Heart right ventricle (tissue), 16 donors: ENCODE measurements at regions not wholly inside any gene's neighbourhood (a gene's known extent, or its start where the extent isn't known, plus 50 kb on each side); places are given as distances from the start of the nearest gene placed in this dataset.

ENCODE experiments used
- ATAC-seq, 8 donors: fragments of 200-7000 bp; cut with Tn5 transposase; one replicate each; pipeline ENCODE4 v1.9.1; 2020; ENCODE audit warnings: mild to moderate bottlenecking in 8 of 8, moderate library complexity in 8 of 8, moderate number of reproducible peaks in 1 of 8
- DNase-seq, 2 donors: peaks; one replicate each; pipeline ENCODE4 v3.0.0-alpha.2; 2020
- H3K27ac ChIP-seq, 10 donors: fragments of 200-600 bp; sonication (generic) in 2 of 10; one replicate each; pipeline versions ENCODE4 v1.5.0 to v1.8.0; 2020 to 2022; ENCODE audit warnings: mild to moderate bottlenecking in 3 of 10
- H3K27me3 ChIP-seq, 7 donors: fragments of 200-600 bp; one replicate each; pipeline ENCODE4 v1.8.0; 2021 to 2022; ENCODE audit warnings: mild to moderate bottlenecking in 2 of 7
- H3K36me3 ChIP-seq, 9 donors: fragments of 200-600 bp; sonication (generic) in 1 of 9; one replicate each; pipeline versions ENCODE4 v1.5.0 to v1.8.0; 2020 to 2022; ENCODE audit warnings: mild to moderate bottlenecking in 2 of 9
- H3K4me1 ChIP-seq, 9 donors: fragments of 200-600 bp; sonication (generic) in 1 of 9; one replicate each; pipeline versions ENCODE4 v1.5.0 to v1.8.0; 2020 to 2022; ENCODE audit warnings: mild to moderate bottlenecking in 4 of 9
- H3K4me3 ChIP-seq, 10 donors: fragments of 200-600 bp; sonication (generic) in 2 of 10; one replicate each; pipeline versions ENCODE4 v1.5.0 to v1.8.0; 2020 to 2022; ENCODE audit warnings: mild to moderate bottlenecking in 7 of 10, moderate library complexity in 2 of 10
- H3K9me3 ChIP-seq, 11 donors: fragments of 200-600 bp in 10 of 11; sonication (generic) in 2 of 11; one replicate each; pipeline versions ENCODE4 v1.5.0 to v1.8.0; 2013 to 2022; ENCODE audit warnings: mild to moderate bottlenecking in 2 of 11, control low read depth in 1 of 11, moderate library complexity in 1 of 11
- WGBS, 2 donors: extraction: QIAGEN DNeasy Blood & Tissue Kit; methylation state at CpG; one replicate each; pipeline ENCODE4 v1.1.7; 2013; ENCODE audit warnings: inconsistent platforms in 1 of 2; 5-methylcytosine and 5-hydroxymethylcytosine counted together
- intact Hi-C, 10 donors: fragments of 100-400 bp; cut with DNase I; formaldehyde crosslinking; loops; one replicate each; pipeline versions ENCODE4 v1.11.1 to v1.14.2; 2022
- TF ChIP-seq, protein P1 (sequence below), 9 donors: fragments of 200-600 bp; sonication (generic) in 2 of 9; IDR thresholded peaks; one replicate each; pipeline versions ENCODE4 v1.5.0 to v1.8.0; 2021 to 2022; ENCODE audit warnings: antibody characterized with exemption in 9 of 9, mild to moderate bottlenecking in 5 of 9, moderate library complexity in 1 of 9
- donor health status: Arrhythmogenic right ventricular cardiomyopathy.
- donor health status: ischemic (EF 13 %, LVEDD 7.1; RV severe dilation, severe dysfunction).
- donor health status: healthy with polysubstance abuse.
- donor health status: DM: no; HTN: yes; CAD: no.
- donor health status: DM: no; HTN: no; CAD: no.
- donor health status: ischemic (EF 25% LVEDD 6.9; RV normal size, moderate dysfunction).
- donor health status: ischemic (EF 25% LVEDD 5.7; RV mildly dilated, moderate dysfunction).
- donor health status: healthy.
- donor health status: DM: yes; HTN: yes; CAD: no.
- donor health status: Ischemic cardiomyopathy.
- donor health status: ischemic (EF 35%, LVEDD 5.7; RV mildly dilated, moderate dysfunction).
- donor health status: nonischemic (EF 11% LVEDD 7.7; RV severe dilation, severe dysfunction).
- donor health status: DM: yes; HTN: yes; CAD: no.
- donor health status: PGD.
- donor health status: ischemic (EF 29% LVEDD 5.4; RV normal size, mild dysfunction).
- donor health status: nonischemic (EF 23%, LVEDD 6.1; RV moderate dilation, normal function).

DNA sequence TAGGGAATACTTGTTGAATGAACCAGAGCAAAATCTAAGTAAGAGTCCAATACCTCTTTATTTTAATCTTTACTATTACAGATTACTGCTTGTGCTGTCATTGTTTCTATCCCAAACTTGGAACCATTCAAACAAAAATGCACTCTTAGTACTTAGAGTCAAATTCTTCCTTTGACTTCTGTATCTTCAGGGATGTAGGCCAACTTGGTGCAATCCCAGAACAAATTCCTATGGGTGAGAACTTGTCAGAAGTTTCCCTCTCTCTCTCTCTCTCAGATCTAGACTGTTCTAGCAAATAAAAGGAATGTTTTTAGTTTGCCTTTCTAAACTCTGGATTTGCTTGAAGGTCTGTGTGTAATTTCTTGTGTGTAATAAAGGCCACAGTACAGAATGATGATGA, 329.0 kb upstream of the TMTC4 start:
- Histone ChIP-seq H3K4me1 (no peaks in the 10 kb centered on the region), H3K27me3 (no peaks in the 10 kb centered on the region), H3K36me3 (no peaks in the 10 kb centered on the region), H3K27ac (no peak overlapping the region), H3K9me3 (no peaks in the 10 kb centered on the region), H3K4me3 (no peak overlapping the region)
- TF ChIP-seq, protein P1, sequence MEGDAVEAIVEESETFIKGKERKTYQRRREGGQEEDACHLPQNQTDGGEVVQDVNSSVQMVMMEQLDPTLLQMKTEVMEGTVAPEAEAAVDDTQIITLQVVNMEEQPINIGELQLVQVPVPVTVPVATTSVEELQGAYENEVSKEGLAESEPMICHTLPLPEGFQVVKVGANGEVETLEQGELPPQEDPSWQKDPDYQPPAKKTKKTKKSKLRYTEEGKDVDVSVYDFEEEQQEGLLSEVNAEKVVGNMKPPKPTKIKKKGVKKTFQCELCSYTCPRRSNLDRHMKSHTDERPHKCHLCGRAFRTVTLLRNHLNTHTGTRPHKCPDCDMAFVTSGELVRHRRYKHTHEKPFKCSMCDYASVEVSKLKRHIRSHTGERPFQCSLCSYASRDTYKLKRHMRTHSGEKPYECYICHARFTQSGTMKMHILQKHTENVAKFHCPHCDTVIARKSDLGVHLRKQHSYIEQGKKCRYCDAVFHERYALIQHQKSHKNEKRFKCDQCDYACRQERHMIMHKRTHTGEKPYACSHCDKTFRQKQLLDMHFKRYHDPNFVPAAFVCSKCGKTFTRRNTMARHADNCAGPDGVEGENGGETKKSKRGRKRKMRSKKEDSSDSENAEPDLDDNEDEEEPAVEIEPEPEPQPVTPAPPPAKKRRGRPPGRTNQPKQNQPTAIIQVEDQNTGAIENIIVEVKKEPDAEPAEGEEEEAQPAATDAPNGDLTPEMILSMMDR (IDR thresholded peaks at IDR 0.05) = no peak
- DNase-seq (no peak), ATAC-seq (no peak)
- intact Hi-C loops = no loop called here

DNA sequence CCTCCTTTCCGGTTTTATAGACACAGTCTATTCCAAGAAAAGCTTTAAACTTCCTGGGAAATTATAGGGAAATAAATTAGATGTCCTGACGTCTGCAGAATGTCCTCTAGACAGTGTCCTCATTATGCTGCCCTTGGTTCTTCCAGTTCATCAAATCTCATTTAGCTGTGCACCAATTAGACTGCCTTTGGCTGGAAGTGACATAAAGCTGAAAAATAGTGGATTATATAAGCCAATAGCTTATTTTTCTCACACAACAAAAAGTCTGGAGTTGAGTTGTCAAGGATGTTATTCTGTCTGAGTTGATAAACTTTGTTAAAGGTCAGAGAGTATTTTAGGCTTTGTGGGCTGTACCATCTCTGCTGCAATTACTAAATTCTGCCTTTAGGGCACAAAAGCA, 314.8 kb upstream of the TMTC4 start:
- peaks cover 0 to 8% (median 0%) of the 10 kb centered on the region in 7 donors for H3K27me3 ChIP-seq
- DNase-seq (no peak), ATAC-seq (no peak)
- TF ChIP-seq, protein P1 (IDR thresholded peaks at IDR 0.05) = no peak
- no peak overlapping the region for H3K4me3 ChIP-seq
- no peaks in the 10 kb centered on the region for H3K36me3 ChIP-seq
- peaks cover 0 to 28% (median 0%) of the 10 kb centered on the region in 11 donors for H3K9me3 ChIP-seq
- WGBS, 2 donors = 31 to 52% methylated on average over 2 of the region's 2 CpGs
- H3K27ac ChIP-seq = no peak overlapping the region
- intact Hi-C loops = loop anchor here in 1 of 10 donors (5.0 kb wide), 1 partner anchor 267 kb away; no protein-coding TSS in a partner anchor
- H3K4me1 ChIP-seq = no peaks in the 10 kb centered on the region

GRCh38 chr13:100988921-100989320, 314.3 kb upstream of the TMTC4 start:
- DNase-seq (no peak), ATAC-seq (no peak)
- H3K4me1 ChIP-seq = no peaks in the 10 kb centered on the region
- H3K36me3 ChIP-seq = no peaks in the 10 kb centered on the region
- H3K9me3 ChIP-seq = peaks cover 0 to 27% (median 0%) of the 10 kb centered on the region in 11 donors
- peaks cover 0 to 8% (median 0%) of the 10 kb centered on the region in 7 donors for H3K27me3 ChIP-seq
- H3K4me3 ChIP-seq = no peak overlapping the region
- TF ChIP-seq, protein P1 (IDR thresholded peaks at IDR 0.05) = no peak
- no peak overlapping the region for H3K27ac ChIP-seq
- 78 to 80% methylated on average over 2 of the region's 2 CpGs for WGBS, 2 donors
- intact Hi-C loops = loop anchor here in 1 of 10 donors (5.0 kb wide), 1 partner anchor 267 kb away; no protein-coding TSS in a partner anchor

GRCh38 chr13:100987948-100988347, 313.4 kb upstream of the TMTC4 start:
- WGBS, 2 donors = 35 to 36% methylated on average over 5 of the region's 5 CpGs
- intact Hi-C loops = loop anchor here in 1 of 10 donors (5.0 kb wide), 1 partner anchor 266 kb away; no protein-coding TSS in a partner anchor
- no peak overlapping the region for H3K4me3 ChIP-seq
- no peaks in the 10 kb centered on the region for H3K36me3 ChIP-seq
- H3K4me1 ChIP-seq = no peaks in the 10 kb centered on the region
- no peak for DNase-seq
- H3K27ac ChIP-seq = no peak overlapping the region
- H3K27me3 ChIP-seq = peaks cover 0 to 8% (median 0%) of the 10 kb centered on the region in 7 donors
- TF ChIP-seq, protein P1 (IDR thresholded peaks at IDR 0.05) = peak in 3 of 9 donors; percentile 9 to 22 (median 18)
- no peak for ATAC-seq
- H3K9me3 ChIP-seq = peaks cover 0 to 21% (median 0%) of the 10 kb centered on the region in 11 donors
